ENCODE measurements at regions not wholly inside any gene's neighbourhood (a gene's known extent, or its start where the extent isn't known, plus 50 kb on each side); places are given as distances from the start of the nearest gene placed in this dataset.

DNA sequence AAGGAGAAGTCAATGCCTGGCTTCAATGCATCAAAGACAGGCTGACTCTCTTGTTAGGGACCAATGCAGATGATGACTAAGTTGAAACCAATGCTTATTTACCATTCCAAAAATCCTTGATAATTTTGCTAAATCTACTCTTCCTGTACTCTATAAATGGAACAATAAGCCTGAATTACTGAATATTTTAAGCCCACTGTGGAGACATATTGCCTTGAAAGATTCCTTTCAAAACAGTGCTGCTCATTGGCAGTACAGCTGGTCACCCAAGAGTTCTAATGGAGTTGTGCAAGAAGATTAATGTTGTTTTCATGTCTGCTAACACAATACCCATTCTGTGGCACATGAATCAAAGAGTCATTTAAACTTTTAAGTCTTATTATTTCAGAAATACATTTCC lies 181.0 kb upstream of the CBLB start:
- H3K4me3 ChIP-seq (ENCODE audit: low read depth, low read length): no peak overlapping the region
- DNase-seq (ENCODE audit: low read depth): no peak
- in situ Hi-C loops (cut with HindIII; ENCODE audit: low sequenced_read_pairs): no loop called here
- TF ChIP-seq, protein P1, sequence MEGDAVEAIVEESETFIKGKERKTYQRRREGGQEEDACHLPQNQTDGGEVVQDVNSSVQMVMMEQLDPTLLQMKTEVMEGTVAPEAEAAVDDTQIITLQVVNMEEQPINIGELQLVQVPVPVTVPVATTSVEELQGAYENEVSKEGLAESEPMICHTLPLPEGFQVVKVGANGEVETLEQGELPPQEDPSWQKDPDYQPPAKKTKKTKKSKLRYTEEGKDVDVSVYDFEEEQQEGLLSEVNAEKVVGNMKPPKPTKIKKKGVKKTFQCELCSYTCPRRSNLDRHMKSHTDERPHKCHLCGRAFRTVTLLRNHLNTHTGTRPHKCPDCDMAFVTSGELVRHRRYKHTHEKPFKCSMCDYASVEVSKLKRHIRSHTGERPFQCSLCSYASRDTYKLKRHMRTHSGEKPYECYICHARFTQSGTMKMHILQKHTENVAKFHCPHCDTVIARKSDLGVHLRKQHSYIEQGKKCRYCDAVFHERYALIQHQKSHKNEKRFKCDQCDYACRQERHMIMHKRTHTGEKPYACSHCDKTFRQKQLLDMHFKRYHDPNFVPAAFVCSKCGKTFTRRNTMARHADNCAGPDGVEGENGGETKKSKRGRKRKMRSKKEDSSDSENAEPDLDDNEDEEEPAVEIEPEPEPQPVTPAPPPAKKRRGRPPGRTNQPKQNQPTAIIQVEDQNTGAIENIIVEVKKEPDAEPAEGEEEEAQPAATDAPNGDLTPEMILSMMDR (IDR thresholded peaks at IDR 0.05; ENCODE audit: low read depth, low read length, missing control alignments): no peak

DNA sequence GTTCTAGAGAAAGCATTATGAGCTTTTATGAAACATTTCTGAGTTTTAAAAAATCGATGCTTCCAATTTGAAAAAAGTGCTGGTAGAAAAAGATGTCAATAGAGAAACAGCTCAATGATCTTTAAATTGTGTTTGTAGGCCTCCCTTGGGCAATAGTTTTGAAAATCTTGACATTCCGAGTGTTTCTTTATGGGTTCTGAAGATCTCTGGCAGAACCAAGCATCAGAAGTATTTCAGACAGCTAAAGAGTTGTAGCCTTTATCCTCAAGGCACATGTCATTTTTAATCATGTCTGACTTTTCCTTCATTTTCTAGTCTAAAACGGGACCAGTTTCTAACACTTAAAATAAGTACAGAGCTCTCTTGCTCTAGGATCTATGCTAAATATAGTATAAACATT lies 188.1 kb upstream of the CBLB start:
- no peak overlapping the region for H3K4me3 ChIP-seq (ENCODE audit: low read depth, low read length)
- in situ Hi-C loops (cut with HindIII; ENCODE audit: low sequenced_read_pairs): no loop called here
- TF ChIP-seq, protein P1 (IDR thresholded peaks at IDR 0.05; ENCODE audit: low read depth, low read length, missing control alignments): no peak
- DNase-seq (ENCODE audit: low read depth): no peak

DNA sequence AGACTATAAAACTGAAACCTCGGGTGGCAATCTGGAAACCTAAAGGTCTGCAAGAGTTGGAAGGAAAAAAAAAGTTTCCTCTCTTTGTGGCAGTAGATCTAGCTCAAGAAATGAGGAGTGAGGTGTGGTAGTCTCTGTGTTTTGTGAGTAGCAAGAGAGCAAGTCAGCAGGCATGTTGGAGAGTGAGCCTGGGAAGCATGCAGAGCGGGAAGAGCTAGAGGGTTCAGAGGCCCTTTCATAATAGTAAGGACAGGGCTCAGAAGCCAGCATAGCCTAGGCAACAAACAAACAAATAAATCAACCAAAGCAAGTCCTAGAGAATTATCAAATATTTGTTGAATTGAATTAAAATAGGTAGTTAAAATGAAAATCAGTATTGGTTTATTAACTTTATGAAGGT lies 189.7 kb upstream of the CBLB start:
- no peak overlapping the region for H3K4me3 ChIP-seq (ENCODE audit: low read depth, low read length)
- in situ Hi-C loops (cut with HindIII; ENCODE audit: low sequenced_read_pairs): no loop called here
- no peak for DNase-seq (ENCODE audit: low read depth)
- TF ChIP-seq, protein P1 (IDR thresholded peaks at IDR 0.05; ENCODE audit: low read depth, low read length, missing control alignments): no peak

DNA sequence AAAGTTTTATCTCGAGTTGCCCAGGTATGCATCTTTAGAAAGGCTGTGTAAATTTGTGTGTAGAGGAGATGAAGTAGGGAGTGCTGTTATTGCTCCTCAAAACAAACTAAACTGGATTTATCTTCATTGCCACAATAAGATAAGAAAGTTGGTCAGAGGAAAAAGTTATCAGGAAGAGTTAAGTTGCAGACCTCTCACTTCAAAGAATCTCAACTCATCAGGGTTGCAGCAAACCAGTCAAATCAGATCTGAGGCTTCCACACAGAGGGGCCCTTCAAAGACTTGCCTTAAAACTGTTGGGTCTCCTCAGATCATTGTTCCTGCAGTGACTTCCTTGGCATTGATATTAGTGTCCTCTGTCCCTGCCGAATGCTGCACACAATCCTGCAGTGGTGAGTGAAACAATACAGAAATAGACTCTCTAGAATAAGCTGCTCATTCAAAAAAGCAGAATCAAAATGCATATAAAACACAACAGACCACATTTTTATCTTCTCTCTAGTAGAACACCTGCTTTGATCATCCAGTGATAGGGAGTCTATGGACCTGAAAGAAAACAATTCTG lies 191.2 kb upstream of the CBLB start:
- TF ChIP-seq, protein P1 (IDR thresholded peaks at IDR 0.05; ENCODE audit: low read depth, low read length, missing control alignments): no peak
- DNase-seq (ENCODE audit: low read depth): no peak
- in situ Hi-C loops (cut with HindIII; ENCODE audit: low sequenced_read_pairs): no loop called here
- H3K4me3 ChIP-seq (ENCODE audit: low read depth, low read length): no peak overlapping the region

DNA sequence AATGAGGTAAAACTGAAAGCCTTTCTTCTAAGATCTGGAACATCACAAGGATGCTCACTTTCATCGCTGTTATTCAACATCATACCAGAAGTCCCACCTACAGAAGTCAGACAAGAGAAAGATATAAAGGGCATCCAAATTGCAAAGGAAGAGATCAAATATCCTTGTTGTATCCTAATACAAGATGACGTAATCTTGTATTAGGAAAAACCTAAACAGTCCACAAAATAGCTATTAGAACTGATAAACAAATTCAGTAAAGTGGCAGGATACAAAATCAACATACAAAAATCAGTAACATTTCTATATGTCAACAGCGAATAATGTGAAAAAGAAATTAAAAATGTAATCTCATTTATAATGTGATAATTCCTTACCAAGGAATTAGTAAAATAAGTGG lies 195.1 kb upstream of the CBLB start:
- H3K4me3 ChIP-seq (ENCODE audit: low read depth, low read length): no peak overlapping the region
- in situ Hi-C loops (cut with HindIII; ENCODE audit: low sequenced_read_pairs): no loop called here
- TF ChIP-seq, protein P1 (IDR thresholded peaks at IDR 0.05; ENCODE audit: low read depth, low read length, missing control alignments): no peak
- DNase-seq (ENCODE audit: low read depth): no peak

DNA sequence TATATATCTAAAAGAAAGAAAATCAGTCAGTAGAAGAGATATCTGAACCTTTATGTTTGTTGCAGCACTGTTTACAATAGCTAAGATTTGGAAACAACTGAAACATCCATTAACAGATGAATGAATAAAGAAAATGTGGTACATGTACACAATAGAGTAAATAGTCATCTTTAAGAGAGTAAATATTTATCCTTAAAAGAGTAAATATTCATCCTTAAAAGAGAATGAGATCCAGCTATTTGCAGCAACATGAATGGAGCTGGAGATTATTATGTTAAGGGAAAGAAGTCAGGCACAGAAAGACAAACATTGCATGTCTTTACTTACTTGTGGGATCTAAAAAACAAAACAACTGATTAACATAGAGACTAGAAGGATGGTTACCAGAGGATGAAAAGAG lies 197.0 kb upstream of the CBLB start:
- no peak overlapping the region for H3K4me3 ChIP-seq (ENCODE audit: low read depth, low read length)
- in situ Hi-C loops (cut with HindIII; ENCODE audit: low sequenced_read_pairs): no loop called here
- no peak for DNase-seq (ENCODE audit: low read depth)
- TF ChIP-seq, protein P1 (IDR thresholded peaks at IDR 0.05; ENCODE audit: low read depth, low read length, missing control alignments): no peak

DNA sequence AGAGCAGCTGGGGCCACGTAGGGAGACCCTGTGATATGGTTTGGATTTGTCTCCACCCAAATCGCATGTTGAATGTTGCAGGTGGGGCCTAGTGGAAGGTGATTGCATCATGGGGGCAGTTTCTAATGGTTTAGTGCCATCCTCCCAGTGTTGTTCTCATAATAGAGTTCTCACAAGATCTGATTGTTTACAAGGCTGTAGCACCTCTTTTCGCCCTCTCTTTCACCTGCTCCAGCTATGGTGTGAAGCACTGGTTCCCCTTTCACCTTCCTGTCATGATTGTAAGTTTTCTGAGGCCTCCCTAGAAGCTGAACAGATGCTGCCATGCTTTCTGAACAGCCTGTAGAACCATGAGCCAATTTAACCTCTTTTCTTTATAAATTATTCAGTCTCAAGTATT lies 198.9 kb upstream of the CBLB start:
- in situ Hi-C loops (cut with HindIII; ENCODE audit: low sequenced_read_pairs): no loop called here
- DNase-seq (ENCODE audit: low read depth): no peak
- TF ChIP-seq, protein P1 (IDR thresholded peaks at IDR 0.05; ENCODE audit: low read depth, low read length, missing control alignments): no peak
- no peak overlapping the region for H3K4me3 ChIP-seq (ENCODE audit: low read depth, low read length)

Data from astrocyte of the cerebellum (primary cell).